HG03175 (cell line): ENCODE measurements at regions not wholly inside any gene's neighbourhood (a gene's known extent, or its start where the extent isn't known, plus 50 kb on each side); places are given as distances from the start of the nearest gene placed in this dataset.

Experiments used
- ATAC-seq: cut with Tn5 transposase; IDR thresholded peaks from one replicate; pipeline ENCODE4 v1.9.1; 2021; ENCODE audit warnings: mild to moderate bottlenecking, moderate library complexity; ENCODE audit not compliant: unreplicated experiment

- ATAC-seq, result no peak
These were observed 161.7 kb upstream of the CADM1 start for GRCh38 chr11:115665958-115666357.

GRCh38 chr11:115665175-115665821 lies 161.1 kb upstream of the CADM1 start:
- no peak for ATAC-seq

- no peak for ATAC-seq
These were observed 160.1 kb upstream of the CADM1 start for GRCh38 chr11:115664313-115664712.

GRCh38 chr11:115663790-115664189 lies 159.6 kb upstream of the CADM1 start:
- no peak for ATAC-seq

- ATAC-seq, result no peak
These were observed 156.0 kb upstream of the CADM1 start for GRCh38 chr11:115660030-115660805.

- ATAC-seq, result no peak
These were observed 155.1 kb upstream of the CADM1 start for GRCh38 chr11:115659061-115659963.

- no peak for ATAC-seq
These were observed 153.4 kb upstream of the CADM1 start for GRCh38 chr11:115657586-115657985.

GRCh38 chr11:115656669-115657068 lies 152.5 kb upstream of the CADM1 start:
- no peak for ATAC-seq

GRCh38 chr11:115656041-115656440 lies 151.8 kb upstream of the CADM1 start:
- no peak for ATAC-seq

GRCh38 chr11:115654792-115655191 lies 150.6 kb upstream of the CADM1 start:
- ATAC-seq, result no peak

- ATAC-seq, result no peak
These were observed 149.7 kb upstream of the CADM1 start for GRCh38 chr11:115653926-115654325.

GRCh38 chr11:115653076-115653475 lies 148.9 kb upstream of the CADM1 start:
- ATAC-seq, result no peak

GRCh38 chr11:115652496-115652895 lies 148.3 kb upstream of the CADM1 start:
- no peak for ATAC-seq

- no peak for ATAC-seq
These were observed 147.9 kb upstream of the CADM1 start for GRCh38 chr11:115652094-115652493.

GRCh38 chr11:115649461-115649860 lies 145.2 kb upstream of the CADM1 start:
- no peak for ATAC-seq

- no peak for ATAC-seq
These were observed 141.6 kb upstream of the CADM1 start for GRCh38 chr11:115645631-115646317.

- ATAC-seq, result no peak
These were observed 140.6 kb upstream of the CADM1 start for GRCh38 chr11:115644856-115645255.

GRCh38 chr11:115643549-115644270 lies 139.5 kb upstream of the CADM1 start:
- ATAC-seq, result no peak

GRCh38 chr11:115642660-115643059 lies 138.4 kb upstream of the CADM1 start:
- ATAC-seq, result no peak

- ATAC-seq, result no peak
These were observed 133.5 kb upstream of the CADM1 start for GRCh38 chr11:115637599-115638241.
